Trophoblast cell (in vitro differentiated cells and primary cell): ENCODE measurements at regions not wholly inside any gene's neighbourhood (a gene's known extent, or its start where the extent isn't known, plus 50 kb on each side); places are given as distances from the start of the nearest gene placed in this dataset.
A peak's percentile ranks its signal among the peaks of the same experiment; 100 is the strongest.

Experiments used
- DNase-seq, 2 donors: peaks; one replicate each; pipeline ENCODE4 v3.0.0-alpha.2; 2016
- H2AFZ ChIP-seq: 2 replicates; pipeline ENCODE4 v1.6.1; 2013; ENCODE audit warnings: low read length, moderate library complexity, mild to moderate bottlenecking; ENCODE audit not compliant: insufficient read depth, poor library complexity
- H2AK5ac ChIP-seq: 2 replicates; pipeline ENCODE4 v1.6.1; 2013; ENCODE audit warnings: mild to moderate bottlenecking, low read length
- H2BK120ac ChIP-seq: 2 replicates; pipeline ENCODE4 v1.6.1; 2013; ENCODE audit warnings: low read length, mild to moderate bottlenecking, moderate library complexity; ENCODE audit not compliant: insufficient read depth, poor library complexity
- H2BK12ac ChIP-seq: 2 replicates; pipeline ENCODE4 v1.6.1; 2013; ENCODE audit warnings: mild to moderate bottlenecking, low read length, moderate library complexity
- H2BK5ac ChIP-seq: 2 replicates; pipeline ENCODE4 v1.6.1; 2013; ENCODE audit warnings: low read length, low read depth, moderate library complexity, mild to moderate bottlenecking; ENCODE audit not compliant: poor library complexity
- H3K14ac ChIP-seq: 2 replicates; pipeline ENCODE4 v1.6.1; 2013; ENCODE audit warnings: mild to moderate bottlenecking, low read length
- H3K18ac ChIP-seq: 2 replicates; pipeline ENCODE4 v1.6.1; 2013; ENCODE audit warnings: mild to moderate bottlenecking, low read length
- H3K23ac ChIP-seq: 2 replicates; pipeline ENCODE4 v1.6.1; 2013; ENCODE audit warnings: low read length
- H3K27ac ChIP-seq: 2 replicates; pipeline ENCODE4 v1.5.1; 2013; ENCODE audit warnings: low read depth, mild to moderate bottlenecking, inconsistent platforms, low read length, moderate library complexity
- H3K27me3 ChIP-seq: 2 replicates; pipeline ENCODE4 v1.6.1; 2013; ENCODE audit warnings: inconsistent platforms, mild to moderate bottlenecking, low read length, moderate library complexity; ENCODE audit not compliant: insufficient read depth
- H3K36me3 ChIP-seq, 2 experiments: 1 replicate in 1 of 2; 2 replicates in 1 of 2; pipeline ENCODE4 v1.6.1; 2013; ENCODE audit warnings: low read length in 2 of 2, mild to moderate bottlenecking in 2 of 2, moderate library complexity in 1 of 2; ENCODE audit not compliant: insufficient read depth in 2 of 2, control insufficient read depth in 1 of 2
- H3K4ac ChIP-seq: 2 replicates; pipeline ENCODE4 v1.6.1; 2013; ENCODE audit warnings: low read depth, mild to moderate bottlenecking, low read length, moderate library complexity
- H3K4me1 ChIP-seq, 2 experiments: 1 replicate in 1 of 2; 2 replicates in 1 of 2; pipeline ENCODE4 v1.6.1; 2013; ENCODE audit warnings: low read length in 2 of 2, mild to moderate bottlenecking in 2 of 2, moderate library complexity in 1 of 2; ENCODE audit not compliant: insufficient read depth in 2 of 2, control insufficient read depth in 1 of 2
- H3K4me2 ChIP-seq: 2 replicates; pipeline ENCODE4 v1.6.1; 2013; ENCODE audit warnings: inconsistent platforms, mild to moderate bottlenecking, low read length, moderate library complexity
- H3K4me3 ChIP-seq: 2 replicates; pipeline ENCODE4 v1.5.1; 2013; ENCODE audit warnings: mild to moderate bottlenecking, low read depth, low read length, inconsistent platforms
- H3K79me1 ChIP-seq: one replicate; pipeline ENCODE4 v1.6.1; 2013; ENCODE audit warnings: low read length
- H3K79me2 ChIP-seq: 2 replicates; pipeline ENCODE4 v1.6.1; 2013; ENCODE audit warnings: low read length, mild to moderate bottlenecking; ENCODE audit not compliant: control insufficient read depth, insufficient read depth, poor library complexity
- H3K9ac ChIP-seq: 2 replicates; pipeline ENCODE4 v1.6.1; 2013; ENCODE audit warnings: mild to moderate bottlenecking, low read length
- H3K9me3 ChIP-seq: 2 replicates; pipeline ENCODE4 v1.6.1; 2013; ENCODE audit warnings: low read depth, mild to moderate bottlenecking, control low read depth, inconsistent platforms, low read length; ENCODE audit not compliant: insufficient read depth
- H4K12ac ChIP-seq: 2 replicates; pipeline ENCODE4 v1.6.1; 2013; ENCODE audit warnings: low read depth, mild to moderate bottlenecking, low read length, moderate library complexity
- H4K8ac ChIP-seq: 2 replicates; pipeline ENCODE4 v1.6.1; 2013; ENCODE audit warnings: low read depth, mild to moderate bottlenecking, low read length, moderate library complexity
- H4K91ac ChIP-seq: one replicate; pipeline ENCODE4 v1.6.1; 2013; ENCODE audit warnings: low read depth, mild to moderate bottlenecking, low read length, moderate library complexity
- WGBS: extraction: QIAGEN DNeasy Blood & Tissue Kit; methylation state at CpG from one replicate; pipeline ENCODE4 v1.1.7; 2013; ENCODE audit warnings: missing lambda C conversion rate; ENCODE audit not compliant: insufficient read length, insufficient coverage; ENCODE audit errors: extremely low coverage; 5-methylcytosine and 5-hydroxymethylcytosine counted together

GRCh38 chr1:184161071-184161698, 109.7 kb downstream of the TSEN15 start:
- no peak overlapping the region for H3K4me2 ChIP-seq
- no peak overlapping the region for H2AFZ ChIP-seq
- H3K9me3 ChIP-seq: no peaks in the 10 kb centered on the region

GRCh38 chr1:184162281-184162680, 110.8 kb downstream of the TSEN15 start:
- H3K36me3 ChIP-seq: no peaks in the 10 kb centered on the region
- no peak overlapping the region for H3K14ac ChIP-seq
- H3K27ac ChIP-seq: no peak overlapping the region
- H3K4me2 ChIP-seq: no peak overlapping the region
- no peaks in the 10 kb centered on the region for H3K79me2 ChIP-seq
- no peak overlapping the region for H3K23ac ChIP-seq
- no peaks in the 10 kb centered on the region for H3K27me3 ChIP-seq
- no peak for DNase-seq
- no peak overlapping the region for H3K4me3 ChIP-seq
- no peak overlapping the region for H4K12ac ChIP-seq
- H2BK5ac ChIP-seq: no peak overlapping the region
- no peak overlapping the region for H2BK12ac ChIP-seq
- H3K4me1 ChIP-seq: peaks cover 7 to 24% of the 10 kb centered on the region in 2 experiments
- WGBS: no CpG with 5 or more reads among the region's 9 CpGs
- H2AK5ac ChIP-seq: no peak overlapping the region
- H3K9me3 ChIP-seq: no peaks in the 10 kb centered on the region
- H3K79me1 ChIP-seq: peaks cover 8% of the 10 kb centered on the region
- H3K18ac ChIP-seq: no peak overlapping the region
- H4K91ac ChIP-seq: no peak overlapping the region
- no peak overlapping the region for H2AFZ ChIP-seq
- no peak overlapping the region for H2BK120ac ChIP-seq
- H3K4ac ChIP-seq: no peak overlapping the region
- H4K8ac ChIP-seq: no peak overlapping the region
- no peak overlapping the region for H3K9ac ChIP-seq

More at GRCh38 chr1:184161071-184161698, 109.7 kb downstream of the TSEN15 start:
- peaks cover 10 to 28% of the 10 kb centered on the region in 2 experiments for H3K4me1 ChIP-seq
- H3K36me3 ChIP-seq: no peaks in the 10 kb centered on the region
- H4K12ac ChIP-seq: no peak overlapping the region
- H3K27ac ChIP-seq: peak overlapping the region; percentile 94
- peak overlapping the region; percentile 25 for H2BK120ac ChIP-seq
- no CpG with 5 or more reads among the region's 3 CpGs for WGBS
- no peak overlapping the region for H3K4me3 ChIP-seq
- no peaks in the 10 kb centered on the region for H3K27me3 ChIP-seq
- H3K79me2 ChIP-seq: no peaks in the 10 kb centered on the region
- no peak overlapping the region for H2BK12ac ChIP-seq
- no peak overlapping the region for H4K8ac ChIP-seq
- H3K18ac ChIP-seq: no peak overlapping the region
- no peak overlapping the region for H3K14ac ChIP-seq
- no peak overlapping the region for H3K23ac ChIP-seq
- H4K91ac ChIP-seq: peak overlapping the region; percentile 63
- no peak overlapping the region for H3K4ac ChIP-seq
- DNase-seq: peak; percentile 98
- H2AK5ac ChIP-seq: no peak overlapping the region
- H3K79me1 ChIP-seq: peaks cover 8% of the 10 kb centered on the region
- peak overlapping the region; percentile 78 for H2BK5ac ChIP-seq
- H3K9ac ChIP-seq: no peak overlapping the region

- H4K12ac ChIP-seq: no peak overlapping the region
- H3K27ac ChIP-seq: no peak overlapping the region
- peaks cover 4% of the 10 kb centered on the region for H3K79me1 ChIP-seq
- no peak overlapping the region for H2BK12ac ChIP-seq
- H3K4me3 ChIP-seq: no peak overlapping the region
- H2BK120ac ChIP-seq: no peak overlapping the region
- no peak overlapping the region for H3K4me2 ChIP-seq
- no CpG with 5 or more reads among the region's 3 CpGs for WGBS
- no peak overlapping the region for H3K23ac ChIP-seq
- H2AFZ ChIP-seq: no peak overlapping the region
- no peak overlapping the region for H2BK5ac ChIP-seq
- no peaks in the 10 kb centered on the region for H3K79me2 ChIP-seq
- H3K14ac ChIP-seq: no peak overlapping the region
- no peak overlapping the region for H4K91ac ChIP-seq
- H3K18ac ChIP-seq: no peak overlapping the region
- H3K27me3 ChIP-seq: no peaks in the 10 kb centered on the region
- no peaks in the 10 kb centered on the region for H3K9me3 ChIP-seq
- H2AK5ac ChIP-seq: no peak overlapping the region
- no peak overlapping the region for H3K9ac ChIP-seq
- no peak overlapping the region for H3K4ac ChIP-seq
- no peak overlapping the region for H4K8ac ChIP-seq
- H3K4me1 ChIP-seq: peaks cover 3 to 19% of the 10 kb centered on the region in 2 experiments
- no peaks in the 10 kb centered on the region for H3K36me3 ChIP-seq
- DNase-seq: no peak
Measured at GRCh38 chr1:184163674-184164465, 112.3 kb downstream of the TSEN15 start.

GRCh38 chr1:184164536-184164935, 113.0 kb downstream of the TSEN15 start:
- Histone ChIP-seq H3K18ac (no peak overlapping the region), H3K79me1 (peaks cover 4% of the 10 kb centered on the region), H4K12ac (no peak overlapping the region), H3K79me2 (no peaks in the 10 kb centered on the region), H3K14ac (no peak overlapping the region), H3K27me3 (no peaks in the 10 kb centered on the region), H4K8ac (no peak overlapping the region), H2BK12ac (no peak overlapping the region), H3K4me2 (no peak overlapping the region), H3K36me3 (no peaks in the 10 kb centered on the region), H3K4me1 (peaks cover under 1 to 15% of the 10 kb centered on the region in 2 experiments), H2AK5ac (no peak overlapping the region), H3K9ac (no peak overlapping the region), H4K91ac (no peak overlapping the region), H3K27ac (no peak overlapping the region), H2BK5ac (no peak overlapping the region), H3K4me3 (no peak overlapping the region), H3K23ac (no peak overlapping the region), H3K4ac (no peak overlapping the region), H2AFZ (no peak overlapping the region), H3K9me3 (no peaks in the 10 kb centered on the region), H2BK120ac (no peak overlapping the region)
- DNase-seq: no peak
- no CpG with 5 or more reads among the region's 1 CpG for WGBS
